Naive thymus-derived CD4-positive, alpha-beta T cell (primary cell): ENCODE measurements at regions not wholly inside any gene's neighbourhood (a gene's known extent, or its start where the extent isn't known, plus 50 kb on each side); places are given as distances from the start of the nearest gene placed in this dataset.
"Not testable (repeated sequence)": the region's sequence is repeated elsewhere in the genome, so short reads cannot be mapped to it uniquely, and the experiment has no call there.

Experiments
- ATAC-seq: fragments of 150-1000 bp; cut with Tn5 transposase; 2 replicates; pipeline ENCODE4 v1.10.0; 2021; ENCODE audit warnings: mild to moderate bottlenecking, moderate library complexity
- CTCF ChIA-PET: fragments of 350-600 bp; sonication (Branson Sonifier 250); formaldehyde crosslinking; loops from one replicate; lab custom pipeline; 2021; ENCODE audit warnings: antibody characterized with exemption; lab: Charles Lee
- POLR2A ChIA-PET: fragments of 350-600 bp; sonication (Branson Sonifier 250); formaldehyde crosslinking; loops from one replicate; lab custom pipeline; 2021; ENCODE audit warnings: antibody characterized with exemption, inconsistent platforms; lab: Charles Lee
- DNase-seq, 9 donors: peaks; one replicate each; pipeline versions ENCODE4 v3.0.0 to v3.0.0-alpha.2; 2020 to 2022; ENCODE audit warnings: mixed read lengths in 1 of 9
- H3K27ac ChIP-seq: one replicate; pipeline ENCODE4 v1.7.0; 2013; ENCODE audit warnings: mild to moderate bottlenecking, low read depth, low read length, moderate library complexity
- H3K27me3 ChIP-seq, 2 donors: one replicate each; pipeline ENCODE4 v1.7.0; 2013; ENCODE audit warnings: low read length in 2 of 2, mild to moderate bottlenecking in 2 of 2, moderate library complexity in 2 of 2; ENCODE audit not compliant: control insufficient read depth in 2 of 2, insufficient read depth in 2 of 2
- H3K36me3 ChIP-seq, 3 experiments: 1 replicate in 2 of 3; 2 replicates in 1 of 3; pipeline ENCODE4 v1.7.0; 2013; ENCODE audit warnings: low read length in 3 of 3, mild to moderate bottlenecking in 3 of 3, moderate library complexity in 1 of 3; ENCODE audit not compliant: insufficient read depth in 3 of 3, control insufficient read depth in 2 of 3
- H3K4me1 ChIP-seq, 2 donors: one replicate each; pipeline ENCODE4 v1.7.0; 2013; ENCODE audit warnings: low read length in 2 of 2, mild to moderate bottlenecking in 2 of 2, moderate library complexity in 1 of 2; ENCODE audit not compliant: control insufficient read depth in 2 of 2, insufficient read depth in 2 of 2
- H3K4me3 ChIP-seq: 2 replicates; pipeline ENCODE4 v1.7.0; 2013; ENCODE audit warnings: mild to moderate bottlenecking, low read length
- H3K9me3 ChIP-seq, 3 experiments: 1 replicate in 2 of 3; 2 replicates in 1 of 3; pipeline ENCODE4 v1.7.0; 2013; ENCODE audit warnings: low read length in 3 of 3; ENCODE audit not compliant: control insufficient read depth in 2 of 3
- H3K27ac Mint-ChIP-seq, 9 donors: one replicate each; pipeline ENCODE4 v1.8.0; 2020 to 2022; ENCODE audit warnings: mixed read lengths in 9 of 9, mild to moderate bottlenecking in 8 of 9, moderate library complexity in 5 of 9, inconsistent platforms in 2 of 9
- H3K27me3 Mint-ChIP-seq, 5 donors: one replicate each; pipeline ENCODE4 v1.8.0; 2021 to 2022; ENCODE audit warnings: mixed read lengths in 5 of 5, mild to moderate bottlenecking in 1 of 5
- H3K36me3 Mint-ChIP-seq, 5 donors: one replicate each; pipeline ENCODE4 v1.8.0; 2020 to 2022; ENCODE audit warnings: mixed read lengths in 5 of 5, mild to moderate bottlenecking in 3 of 5, inconsistent platforms in 1 of 5
- H3K4me1 Mint-ChIP-seq, 7 donors: one replicate each; pipeline ENCODE4 v1.8.0; 2020 to 2022; ENCODE audit warnings: mixed read lengths in 7 of 7, mild to moderate bottlenecking in 3 of 7, inconsistent platforms in 1 of 7
- H3K4me3 Mint-ChIP-seq, 10 donors: one replicate each; pipeline ENCODE4 v1.8.0; 2020 to 2022; ENCODE audit warnings: mild to moderate bottlenecking in 10 of 10, mixed read lengths in 10 of 10, moderate library complexity in 6 of 10, inconsistent platforms in 2 of 10
- H3K9me3 Mint-ChIP-seq, 11 donors: one replicate each; pipeline ENCODE4 v1.8.0; 2020 to 2022; ENCODE audit warnings: mixed read lengths in 11 of 11, mild to moderate bottlenecking in 4 of 11, inconsistent platforms in 1 of 11, moderate library complexity in 1 of 11
- intact Hi-C, 2 donors: fragments of 100-400 bp; cut with micrococcal nuclease; formaldehyde crosslinking; loops; one replicate each; pipeline ENCODE4 v1.15.1; 2023

DNA sequence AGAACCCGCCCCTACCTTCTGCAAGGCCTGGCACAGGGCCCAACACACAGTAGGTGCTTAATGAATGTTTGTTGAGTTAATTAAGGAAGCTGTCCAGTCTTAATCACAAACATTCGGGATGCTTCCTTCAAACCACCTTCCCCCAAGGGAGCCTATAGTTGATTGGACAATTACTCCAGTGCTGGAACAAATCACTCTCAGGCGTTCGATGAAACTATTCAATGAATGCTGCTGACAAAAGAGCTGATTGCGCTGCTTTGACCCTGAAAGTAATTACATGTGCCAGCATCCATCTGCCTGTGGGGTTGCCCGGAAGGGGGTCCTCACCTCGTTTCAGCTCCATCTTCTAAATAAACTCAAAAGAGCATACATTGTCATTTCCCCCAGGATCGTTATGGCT, 112.0 kb upstream of the SRSF6 start:
- H3K36me3 ChIP-seq, result no peaks in the 10 kb centered on the region
- no peaks in the 10 kb centered on the region for H3K4me1 ChIP-seq
- H3K4me3 ChIP-seq, result no peak overlapping the region
- no peak overlapping the region for H3K27ac Mint-ChIP-seq
- ChIA-PET CTCF (no interaction called here), POLR2A (no interaction called here)
- ATAC-seq, result no peak
- H3K9me3 Mint-ChIP-seq, result peaks cover 2 to 46% (median 13%) of the 10 kb centered on the region in 11 donors
- peaks cover 0 to 42% (median 37%) of the 10 kb centered on the region in 5 donors for H3K27me3 Mint-ChIP-seq
- no peaks in the 10 kb centered on the region for H3K27me3 ChIP-seq
- DNase-seq, result no peak
- H3K4me3 Mint-ChIP-seq, result no peak overlapping the region
- no peaks in the 10 kb centered on the region for H3K9me3 ChIP-seq
- H3K4me1 Mint-ChIP-seq, result no peaks in the 10 kb centered on the region
- no peak overlapping the region for H3K27ac ChIP-seq
- H3K36me3 Mint-ChIP-seq, result peaks cover 0 to 6% (median 0%) of the 10 kb centered on the region in 5 donors
- intact Hi-C loops, result no loop called here

DNA sequence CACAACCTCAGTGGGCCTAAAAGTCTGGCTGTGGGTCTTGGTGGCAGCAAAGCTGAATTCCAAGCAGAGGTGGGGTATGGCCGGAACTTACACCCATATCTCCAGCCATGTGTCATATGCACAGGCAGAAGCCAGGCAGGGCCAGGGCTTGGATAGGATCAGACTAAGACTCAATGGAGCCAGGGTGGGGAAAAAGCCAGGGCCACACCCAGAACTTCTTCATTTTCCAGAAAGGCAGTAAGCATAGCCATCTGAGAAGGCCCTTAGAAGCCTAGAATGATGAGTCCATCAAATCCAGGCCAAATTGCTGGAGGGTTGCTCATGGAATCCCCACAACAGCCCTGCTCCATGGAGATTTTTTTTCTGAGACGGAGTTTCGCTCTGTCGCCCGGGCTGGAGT, 116.2 kb upstream of the SRSF6 start:
- Histone ChIP-seq H3K27ac (no peak overlapping the region), H3K36me3 (no peaks in the 10 kb centered on the region), H3K4me1 (no peaks in the 10 kb centered on the region), H3K4me3 (no peak overlapping the region), H3K9me3 (peaks cover 0 to 4% (median 0%) of the 10 kb centered on the region in 3 experiments), H3K27me3 (no peaks in the 10 kb centered on the region)
- no peak overlapping the region for H3K27ac Mint-ChIP-seq
- H3K27me3 Mint-ChIP-seq, result peaks cover 0 to 22% (median 16%) of the 10 kb centered on the region in 5 donors
- H3K9me3 Mint-ChIP-seq, result peaks cover 8 to 73% (median 20%) of the 10 kb centered on the region in 11 donors
- intact Hi-C loops, result no loop called here
- ATAC-seq (no peak), DNase-seq (no peak)
- H3K4me1 Mint-ChIP-seq, result no peaks in the 10 kb centered on the region
- ChIA-PET CTCF (no interaction called here), POLR2A (no interaction called here)
- H3K36me3 Mint-ChIP-seq, result peaks cover 0 to 6% (median 0%) of the 10 kb centered on the region in 5 donors
- H3K4me3 Mint-ChIP-seq, result no peak overlapping the region

DNA sequence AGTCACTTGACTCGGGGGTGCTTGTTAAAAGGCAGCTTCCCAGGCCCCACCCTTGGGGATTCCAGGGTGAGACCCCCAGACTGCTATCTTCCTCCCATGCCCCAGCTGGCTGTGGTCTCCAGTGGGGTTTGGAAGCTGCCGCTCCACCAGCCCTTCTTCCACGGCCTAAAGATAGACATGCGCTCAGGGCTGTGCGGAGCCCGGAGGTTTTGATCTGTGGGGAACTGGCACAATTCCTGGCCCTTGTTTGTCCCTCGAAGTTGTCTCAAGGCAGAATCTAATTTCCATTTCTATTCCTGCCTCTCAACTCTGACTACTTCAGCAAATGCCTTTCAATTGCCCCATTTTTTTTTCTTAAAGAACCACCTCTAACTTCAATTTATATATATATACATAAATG, 120.7 kb upstream of the SRSF6 start:
- ChIA-PET POLR2A (no interaction called here), CTCF (no interaction called here)
- ATAC-seq (no peak), DNase-seq (no peak)
- intact Hi-C loops, result no loop called here
- H3K27me3 Mint-ChIP-seq, result peaks cover 0 to 7% (median 0%) of the 10 kb centered on the region in 5 donors
- H3K9me3 ChIP-seq, result peaks cover 0 to 30% (median 6%) of the 10 kb centered on the region in 3 experiments
- H3K36me3 Mint-ChIP-seq, result peaks cover 0 to 5% (median 0%) of the 10 kb centered on the region in 5 donors
- H3K27me3 ChIP-seq, result no peaks in the 10 kb centered on the region
- H3K4me3 Mint-ChIP-seq, result no peak overlapping the region
- H3K4me3 ChIP-seq, result no peak overlapping the region
- no peak overlapping the region for H3K27ac Mint-ChIP-seq
- no peaks in the 10 kb centered on the region for H3K36me3 ChIP-seq
- H3K4me1 ChIP-seq, result no peaks in the 10 kb centered on the region
- no peaks in the 10 kb centered on the region for H3K4me1 Mint-ChIP-seq
- H3K27ac ChIP-seq, result no peak overlapping the region
- H3K9me3 Mint-ChIP-seq, result peaks cover 15 to 76% (median 28%) of the 10 kb centered on the region in 11 donors

- H3K4me1 Mint-ChIP-seq, result no peaks in the 10 kb centered on the region
- no peak overlapping the region for H3K27ac ChIP-seq
- peaks cover 0 to 30% (median 6%) of the 10 kb centered on the region in 3 experiments for H3K9me3 ChIP-seq
- no peaks in the 10 kb centered on the region for H3K36me3 ChIP-seq
- ChIA-PET POLR2A (no interaction called here), CTCF (no interaction called here)
- H3K4me1 ChIP-seq, result no peaks in the 10 kb centered on the region
- H3K4me3 ChIP-seq, result no peak overlapping the region
- peaks cover 0 to 10% (median 0%) of the 10 kb centered on the region in 5 donors for H3K27me3 Mint-ChIP-seq
- intact Hi-C loops, result no loop called here
- peaks cover 0 to 5% (median 0%) of the 10 kb centered on the region in 5 donors for H3K36me3 Mint-ChIP-seq
- no peak for DNase-seq
- no peak overlapping the region for H3K27ac Mint-ChIP-seq
- H3K27me3 ChIP-seq, result no peaks in the 10 kb centered on the region
- ATAC-seq, result no peak
- H3K4me3 Mint-ChIP-seq, result no peak overlapping the region
- H3K9me3 Mint-ChIP-seq, result peaks cover 15 to 65% (median 32%) of the 10 kb centered on the region in 11 donors
Observed at GRCh38 chr20:43334080-43334479, 123.6 kb upstream of the SRSF6 start.

GRCh38 chr20:43331906-43332305, 125.8 kb upstream of the SRSF6 start:
- ChIA-PET POLR2A (no interaction called here), CTCF (no interaction called here)
- no peak overlapping the region for H3K4me3 Mint-ChIP-seq
- H3K27me3 Mint-ChIP-seq, result peaks cover 0 to 10% (median 0%) of the 10 kb centered on the region in 5 donors
- H3K4me3 ChIP-seq, result no peak overlapping the region
- intact Hi-C loops, result no loop called here
- peaks cover 0 to 5% (median 0%) of the 10 kb centered on the region in 5 donors for H3K36me3 Mint-ChIP-seq
- H3K27ac ChIP-seq, result no peak overlapping the region
- H3K27me3 ChIP-seq, result no peaks in the 10 kb centered on the region
- H3K36me3 ChIP-seq, result no peaks in the 10 kb centered on the region
- no peak overlapping the region for H3K27ac Mint-ChIP-seq
- H3K4me1 ChIP-seq, result no peaks in the 10 kb centered on the region
- DNase-seq (no peak), ATAC-seq (no peak)
- peaks cover 0 to 26% (median 6%) of the 10 kb centered on the region in 3 experiments for H3K9me3 ChIP-seq
- no peaks in the 10 kb centered on the region for H3K4me1 Mint-ChIP-seq
- H3K9me3 Mint-ChIP-seq, result peaks cover 15 to 56% (median 32%) of the 10 kb centered on the region in 11 donors

GRCh38 chr20:43328697-43329096, 129.0 kb upstream of the SRSF6 start:
- H3K27me3 Mint-ChIP-seq, result peaks cover 0 to 26% (median 12%) of the 10 kb centered on the region in 5 donors
- no peak for ATAC-seq

DNA sequence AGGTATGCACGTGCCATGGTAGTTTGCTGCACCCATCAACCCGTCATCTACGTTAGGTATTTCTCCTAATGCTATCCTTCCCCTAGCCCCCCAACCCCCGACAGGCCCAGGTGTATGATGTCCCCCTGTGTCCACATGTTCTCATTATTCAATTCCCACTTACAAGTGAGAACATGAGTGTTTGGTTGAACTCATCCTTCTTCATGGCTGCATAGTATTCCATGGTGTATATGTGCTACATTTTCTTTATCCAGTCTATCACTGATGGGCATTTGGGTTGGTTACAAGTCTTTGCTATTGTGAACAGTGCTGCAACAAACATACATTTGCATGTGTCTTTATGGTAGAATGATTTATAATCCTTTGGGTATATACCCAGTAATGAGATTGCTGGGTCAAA, 130.5 kb upstream of the SRSF6 start:
- H3K36me3 Mint-ChIP-seq, H3K27me3 ChIP-seq, CTCF ChIA-PET, DNase-seq, H3K4me3 ChIP-seq, H3K36me3 ChIP-seq, POLR2A ChIA-PET, intact Hi-C loops, H3K27ac ChIP-seq, H3K9me3 ChIP-seq, H3K27ac Mint-ChIP-seq, H3K4me1 ChIP-seq, H3K4me3 Mint-ChIP-seq, H3K4me1 Mint-ChIP-seq, ATAC-seq: not testable (repeated sequence)
- peaks cover 0 to 36% (median 12%) of the 10 kb centered on the region in 5 donors for H3K27me3 Mint-ChIP-seq
- H3K9me3 Mint-ChIP-seq, result peaks cover 0 to 16% (median 5%) of the 10 kb centered on the region in 11 donors

More at GRCh38 chr20:43328697-43329096, 129.0 kb upstream of the SRSF6 start:
- H3K36me3 Mint-ChIP-seq, result peaks cover 0 to under 1% (median 0%) of the 10 kb centered on the region in 5 donors
- H3K27ac ChIP-seq, result no peak overlapping the region
- DNase-seq, result no peak
- H3K4me3 Mint-ChIP-seq, result no peak overlapping the region
- ChIA-PET POLR2A (no interaction called here), CTCF (no interaction called here)
- H3K4me1 ChIP-seq, result no peaks in the 10 kb centered on the region
- peaks cover 0 to 9% (median 2%) of the 10 kb centered on the region in 3 experiments for H3K9me3 ChIP-seq
- H3K4me1 Mint-ChIP-seq, result no peaks in the 10 kb centered on the region
- no peak overlapping the region for H3K27ac Mint-ChIP-seq
- H3K4me3 ChIP-seq, result no peak overlapping the region
- intact Hi-C loops, result no loop called here
- H3K27me3 ChIP-seq, result no peaks in the 10 kb centered on the region
- no peaks in the 10 kb centered on the region for H3K36me3 ChIP-seq
- H3K9me3 Mint-ChIP-seq, result peaks cover under 1 to 24% (median 11%) of the 10 kb centered on the region in 11 donors
